ENCODE measurements at regions not wholly inside any gene's neighbourhood (a gene's known extent, or its start where the extent isn't known, plus 50 kb on each side); places are given as distances from the start of the nearest gene placed in this dataset.

- TF ChIP-seq POLR2A (IDR thresholded peaks at IDR 0.05) (no peak), CTCF (IDR thresholded peaks at IDR 0.05) (no peak), POLR2AphosphoS5 (IDR thresholded peaks at IDR 0.05; ENCODE audit: insufficient read depth in 1 of 2, low read depth in 1 of 2) (no peak)
These were observed 657.9 kb downstream of the TAF11L14 start for GRCh38 chr5:18292146-18292545.

All from vagina (tissue), 2 donors.